ENCODE measurements at regions not wholly inside any gene's neighbourhood (a gene's known extent, or its start where the extent isn't known, plus 50 kb on each side); places are given as distances from the start of the nearest gene placed in this dataset.

DNA sequence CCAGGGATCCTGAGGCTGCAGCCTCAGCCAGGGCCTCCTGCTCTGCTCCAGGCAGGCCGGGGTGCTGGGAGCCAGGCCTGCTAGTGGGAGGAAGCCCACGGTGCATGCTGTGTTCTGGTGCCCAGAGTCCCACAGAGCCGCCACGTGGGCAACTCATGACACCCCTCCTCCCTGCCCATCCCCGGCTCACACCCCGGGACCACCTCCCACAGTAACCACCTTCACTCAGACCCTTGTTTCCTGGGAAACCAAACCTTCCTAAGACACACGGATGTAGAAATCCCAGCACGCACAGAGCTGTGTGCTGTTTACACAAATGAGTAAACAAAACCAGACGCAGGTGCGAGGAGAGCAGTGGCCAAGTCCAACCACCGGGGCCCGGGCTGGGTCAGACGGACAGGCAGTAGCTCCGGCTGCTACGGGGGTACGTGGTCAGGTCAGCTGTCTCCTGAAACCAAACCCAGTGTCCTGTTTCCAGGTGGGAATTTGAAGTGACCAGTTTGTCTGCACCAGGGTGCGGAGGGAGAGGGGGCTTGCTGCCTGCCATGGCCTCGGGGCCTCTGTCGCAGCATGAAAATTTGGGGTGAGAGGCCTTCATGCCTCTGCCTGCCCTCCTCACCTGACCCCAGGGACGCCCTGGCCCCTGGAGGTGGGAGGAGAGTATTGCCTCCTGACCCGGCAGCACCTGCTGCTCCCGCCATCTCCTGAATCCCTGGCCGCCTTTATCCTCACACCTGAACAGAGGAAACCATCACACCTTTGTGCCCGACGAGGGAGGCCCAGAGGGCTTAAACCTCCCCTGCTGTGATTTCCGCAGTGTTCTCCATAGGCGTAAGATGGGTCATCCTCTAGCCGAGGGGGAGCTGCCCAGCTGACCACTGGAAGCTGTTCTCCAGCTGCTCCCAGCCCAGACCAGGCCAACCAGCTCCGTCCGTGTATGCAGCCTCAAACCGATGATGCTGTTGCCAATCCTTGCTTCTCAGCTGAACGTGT is 52.0 kb upstream of the SMOC2 start (continued):
- no peak for TF ChIP-seq ZNF639 (CRISPR knock-in tag; conservative IDR thresholded peaks at IDR 0.05)
- no peak for TF ChIP-seq ZKSCAN1 (IDR thresholded peaks at IDR 0.05; ENCODE audit: low read length)
- no peak for TF ChIP-seq ZNF121 (CRISPR knock-in tag; IDR thresholded peaks at IDR 0.05)
- TF ChIP-seq BATF2 (CRISPR knock-in tag; IDR thresholded peaks at IDR 0.05): no peak
- peak; percentile 71; the same call in 1 of the 2 replicates for TF ChIP-seq RNF2 (conservative IDR thresholded peaks at IDR 0.05; ENCODE audit: low read depth)
- no peak for TF ChIP-seq SMC3 (IDR thresholded peaks at IDR 0.05; ENCODE audit: low read length)
- TF ChIP-seq, protein P1, sequence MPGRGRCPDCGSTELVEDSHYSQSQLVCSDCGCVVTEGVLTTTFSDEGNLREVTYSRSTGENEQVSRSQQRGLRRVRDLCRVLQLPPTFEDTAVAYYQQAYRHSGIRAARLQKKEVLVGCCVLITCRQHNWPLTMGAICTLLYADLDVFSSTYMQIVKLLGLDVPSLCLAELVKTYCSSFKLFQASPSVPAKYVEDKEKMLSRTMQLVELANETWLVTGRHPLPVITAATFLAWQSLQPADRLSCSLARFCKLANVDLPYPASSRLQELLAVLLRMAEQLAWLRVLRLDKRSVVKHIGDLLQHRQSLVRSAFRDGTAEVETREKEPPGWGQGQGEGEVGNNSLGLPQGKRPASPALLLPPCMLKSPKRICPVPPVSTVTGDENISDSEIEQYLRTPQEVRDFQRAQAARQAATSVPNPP (CRISPR knock-in tag; IDR thresholded peaks at IDR 0.05): no peak
- peak; percentile 36; the same call in 1 of the 2 replicates for TF ChIP-seq CEBPB (IDR thresholded peaks at IDR 0.05; ENCODE audit: borderline replicate concordance, low read depth, low read length)
- no peak for TF ChIP-seq KDM6A (CRISPR knock-in tag; IDR thresholded peaks at IDR 0.05; ENCODE audit: low read depth)
- TF ChIP-seq SRSF4 (IDR thresholded peaks at IDR 0.05; ENCODE audit: low read depth, low read length, poor library complexity, severe bottlenecking): no peak
- no peak for TF ChIP-seq SETDB1 (CRISPR knock-in tag; IDR thresholded peaks at IDR 0.05; ENCODE audit: borderline replicate concordance)
- TF ChIP-seq MEF2D (CRISPR knock-in tag; IDR thresholded peaks at IDR 0.05): peak; percentile 57; the same call in 1 of the 2 replicates
- TF ChIP-seq ZNF556 (CRISPR knock-in tag; IDR thresholded peaks at IDR 0.05; ENCODE audit: borderline replicate concordance): no peak
- TF ChIP-seq, protein P2, sequence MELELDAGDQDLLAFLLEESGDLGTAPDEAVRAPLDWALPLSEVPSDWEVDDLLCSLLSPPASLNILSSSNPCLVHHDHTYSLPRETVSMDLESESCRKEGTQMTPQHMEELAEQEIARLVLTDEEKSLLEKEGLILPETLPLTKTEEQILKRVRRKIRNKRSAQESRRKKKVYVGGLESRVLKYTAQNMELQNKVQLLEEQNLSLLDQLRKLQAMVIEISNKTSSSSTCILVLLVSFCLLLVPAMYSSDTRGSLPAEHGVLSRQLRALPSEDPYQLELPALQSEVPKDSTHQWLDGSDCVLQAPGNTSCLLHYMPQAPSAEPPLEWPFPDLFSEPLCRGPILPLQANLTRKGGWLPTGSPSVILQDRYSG (CRISPR knock-in tag; IDR thresholded peaks at IDR 0.05): no peak
- TF ChIP-seq NR1H2 (CRISPR knock-in tag; IDR thresholded peaks at IDR 0.05; ENCODE audit: borderline replicate concordance, low read depth): no peak
- 0 out of 2 replicates have a peak, but pooled peaks have one; percentile 34 for TF ChIP-seq ZNF33B (CRISPR knock-in tag; IDR thresholded peaks at IDR 0.05)
- TF ChIP-seq HNF4A (CRISPR knock-in tag; IDR thresholded peaks at IDR 0.05): no peak
- TF ChIP-seq ZNF143 (CRISPR knock-in tag; IDR thresholded peaks at IDR 0.05): no peak
- TF ChIP-seq, protein P3, sequence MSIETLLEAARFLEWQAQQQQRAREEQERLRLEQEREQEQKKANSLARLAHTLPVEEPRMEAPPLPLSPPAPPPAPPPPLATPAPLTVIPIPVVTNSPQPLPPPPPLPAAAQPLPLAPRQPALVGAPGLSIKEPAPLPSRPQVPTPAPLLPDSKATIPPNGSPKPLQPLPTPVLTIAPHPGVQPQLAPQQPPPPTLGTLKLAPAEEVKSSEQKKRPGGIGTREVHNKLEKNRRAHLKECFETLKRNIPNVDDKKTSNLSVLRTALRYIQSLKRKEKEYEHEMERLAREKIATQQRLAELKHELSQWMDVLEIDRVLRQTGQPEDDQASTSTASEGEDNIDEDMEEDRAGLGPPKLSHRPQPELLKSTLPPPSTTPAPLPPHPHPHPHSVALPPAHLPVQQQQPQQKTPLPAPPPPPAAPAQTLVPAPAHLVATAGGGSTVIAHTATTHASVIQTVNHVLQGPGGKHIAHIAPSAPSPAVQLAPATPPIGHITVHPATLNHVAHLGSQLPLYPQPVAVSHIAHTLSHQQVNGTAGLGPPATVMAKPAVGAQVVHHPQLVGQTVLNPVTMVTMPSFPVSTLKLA (IDR thresholded peaks at IDR 0.05): no peak

Measured in HepG2 (cell line).